ENCODE measurements at regions not wholly inside any gene's neighbourhood (a gene's known extent, or its start where the extent isn't known, plus 50 kb on each side); places are given as distances from the start of the nearest gene placed in this dataset.

- no peak overlapping the region for H3K4me3 Mint-ChIP-seq (ENCODE audit: low read depth)
Measured at GRCh38 chr12:84732828-84733340, 179.7 kb downstream of the SLC6A15 start.

GRCh38 chr12:84730561-84731162, 181.9 kb downstream of the SLC6A15 start:
- H3K4me1 Mint-ChIP-seq (ENCODE audit: low read depth) = no peaks in the 10 kb centered on the region
- no peak for DNase-seq (ENCODE audit: low spot score)
- intact Hi-C loops (cut with micrococcal nuclease) = no loop called here
- H3K4me3 Mint-ChIP-seq (ENCODE audit: low read depth) = no peak overlapping the region
- H3K9me3 Mint-ChIP-seq = no peaks in the 10 kb centered on the region
- no peak overlapping the region for H3K27ac Mint-ChIP-seq
- H3K27me3 Mint-ChIP-seq (ENCODE audit: low read depth) = no peaks in the 10 kb centered on the region
- no peaks in the 10 kb centered on the region for H3K36me3 Mint-ChIP-seq (ENCODE audit: low read depth)

More at GRCh38 chr12:84732828-84733340, 179.7 kb downstream of the SLC6A15 start:
- Mint-ChIP-seq H3K27me3 (ENCODE audit: low read depth) (no peaks in the 10 kb centered on the region), H3K36me3 (ENCODE audit: low read depth) (no peaks in the 10 kb centered on the region), H3K27ac (no peak overlapping the region), H3K4me1 (ENCODE audit: low read depth) (no peaks in the 10 kb centered on the region), H3K9me3 (no peaks in the 10 kb centered on the region)
- DNase-seq (ENCODE audit: low spot score) = no peak
- intact Hi-C loops (cut with micrococcal nuclease) = no loop called here

GRCh38 chr12:84727961-84728360, 184.6 kb downstream of the SLC6A15 start:
- intact Hi-C loops (cut with micrococcal nuclease) = no loop called here
- no peak for DNase-seq (ENCODE audit: low spot score)
- no peaks in the 10 kb centered on the region for H3K4me1 Mint-ChIP-seq (ENCODE audit: low read depth)
- no peak overlapping the region for H3K4me3 Mint-ChIP-seq (ENCODE audit: low read depth)
- no peak overlapping the region for H3K27ac Mint-ChIP-seq
- H3K27me3 Mint-ChIP-seq (ENCODE audit: low read depth) = no peaks in the 10 kb centered on the region
- H3K9me3 Mint-ChIP-seq = no peaks in the 10 kb centered on the region
- H3K36me3 Mint-ChIP-seq (ENCODE audit: low read depth) = no peaks in the 10 kb centered on the region

GRCh38 chr12:84726780-84727179, 185.8 kb downstream of the SLC6A15 start:
- DNase-seq (ENCODE audit: low spot score) = no peak
- Mint-ChIP-seq H3K4me3 (ENCODE audit: low read depth) (no peak overlapping the region), H3K4me1 (ENCODE audit: low read depth) (no peaks in the 10 kb centered on the region), H3K27me3 (ENCODE audit: low read depth) (no peaks in the 10 kb centered on the region), H3K27ac (no peak overlapping the region), H3K36me3 (ENCODE audit: low read depth) (no peaks in the 10 kb centered on the region), H3K9me3 (no peaks in the 10 kb centered on the region)
- intact Hi-C loops (cut with micrococcal nuclease) = no loop called here

GRCh38 chr12:84723988-84724387, 188.6 kb downstream of the SLC6A15 start:
- Mint-ChIP-seq H3K4me3 (ENCODE audit: low read depth) (no peak overlapping the region), H3K9me3 (no peaks in the 10 kb centered on the region), H3K4me1 (ENCODE audit: low read depth) (no peaks in the 10 kb centered on the region), H3K36me3 (ENCODE audit: low read depth) (no peaks in the 10 kb centered on the region), H3K27me3 (ENCODE audit: low read depth) (no peaks in the 10 kb centered on the region), H3K27ac (no peak overlapping the region)
- intact Hi-C loops (cut with micrococcal nuclease) = no loop called here
- DNase-seq (ENCODE audit: low spot score) = no peak

GRCh38 chr12:84719997-84720396, 192.6 kb downstream of the SLC6A15 start:
- H3K27me3 Mint-ChIP-seq (ENCODE audit: low read depth) = no peaks in the 10 kb centered on the region
- H3K4me3 Mint-ChIP-seq (ENCODE audit: low read depth) = no peak overlapping the region
- no peaks in the 10 kb centered on the region for H3K9me3 Mint-ChIP-seq
- H3K4me1 Mint-ChIP-seq (ENCODE audit: low read depth) = no peaks in the 10 kb centered on the region
- no peaks in the 10 kb centered on the region for H3K36me3 Mint-ChIP-seq (ENCODE audit: low read depth)
- no peak overlapping the region for H3K27ac Mint-ChIP-seq
- intact Hi-C loops (cut with micrococcal nuclease) = no loop called here
- no peak for DNase-seq (ENCODE audit: low spot score)

GRCh38 chr12:84718906-84719305, 193.7 kb downstream of the SLC6A15 start:
- Mint-ChIP-seq H3K4me1 (ENCODE audit: low read depth) (no peaks in the 10 kb centered on the region), H3K27me3 (ENCODE audit: low read depth) (no peaks in the 10 kb centered on the region), H3K27ac (no peak overlapping the region), H3K36me3 (ENCODE audit: low read depth) (no peaks in the 10 kb centered on the region), H3K9me3 (no peaks in the 10 kb centered on the region), H3K4me3 (ENCODE audit: low read depth) (no peak overlapping the region)
- intact Hi-C loops (cut with micrococcal nuclease) = no loop called here
- no peak for DNase-seq (ENCODE audit: low spot score)

- no peaks in the 10 kb centered on the region for H3K27me3 Mint-ChIP-seq (ENCODE audit: low read depth)
- intact Hi-C loops (cut with micrococcal nuclease) = no loop called here
- no peaks in the 10 kb centered on the region for H3K4me1 Mint-ChIP-seq (ENCODE audit: low read depth)
- H3K9me3 Mint-ChIP-seq = no peaks in the 10 kb centered on the region
- no peak for DNase-seq (ENCODE audit: low spot score)
- H3K36me3 Mint-ChIP-seq (ENCODE audit: low read depth) = no peaks in the 10 kb centered on the region
- H3K27ac Mint-ChIP-seq = no peak overlapping the region
- no peak overlapping the region for H3K4me3 Mint-ChIP-seq (ENCODE audit: low read depth)
Measured at GRCh38 chr12:84712747-84713146, 199.9 kb downstream of the SLC6A15 start.

GRCh38 chr12:84706374-84706773, 206.2 kb downstream of the SLC6A15 start:
- Mint-ChIP-seq H3K4me3 (ENCODE audit: low read depth) (no peak overlapping the region), H3K9me3 (no peaks in the 10 kb centered on the region), H3K27ac (no peak overlapping the region), H3K27me3 (ENCODE audit: low read depth) (no peaks in the 10 kb centered on the region), H3K36me3 (ENCODE audit: low read depth) (no peaks in the 10 kb centered on the region), H3K4me1 (ENCODE audit: low read depth) (peaks cover 1% of the 10 kb centered on the region)
- DNase-seq (ENCODE audit: low spot score) = no peak
- intact Hi-C loops (cut with micrococcal nuclease) = no loop called here

GRCh38 chr12:84704856-84705255, 207.7 kb downstream of the SLC6A15 start:
- no peak for DNase-seq (ENCODE audit: low spot score)
- intact Hi-C loops (cut with micrococcal nuclease) = no loop called here
- Mint-ChIP-seq H3K27me3 (ENCODE audit: low read depth) (no peaks in the 10 kb centered on the region), H3K4me1 (ENCODE audit: low read depth) (peaks cover 1% of the 10 kb centered on the region), H3K9me3 (no peaks in the 10 kb centered on the region), H3K36me3 (ENCODE audit: low read depth) (no peaks in the 10 kb centered on the region), H3K27ac (no peak overlapping the region), H3K4me3 (ENCODE audit: low read depth) (no peak overlapping the region)

- H3K27ac Mint-ChIP-seq = no peak overlapping the region
- peaks cover 1% of the 10 kb centered on the region for H3K4me1 Mint-ChIP-seq (ENCODE audit: low read depth)
- H3K27me3 Mint-ChIP-seq (ENCODE audit: low read depth) = no peaks in the 10 kb centered on the region
- DNase-seq (ENCODE audit: low spot score) = no peak
- H3K36me3 Mint-ChIP-seq (ENCODE audit: low read depth) = no peaks in the 10 kb centered on the region
- H3K9me3 Mint-ChIP-seq = no peaks in the 10 kb centered on the region
- no peak overlapping the region for H3K4me3 Mint-ChIP-seq (ENCODE audit: low read depth)
- intact Hi-C loops (cut with micrococcal nuclease) = no loop called here
Measured at GRCh38 chr12:84702001-84702400, 210.6 kb downstream of the SLC6A15 start.

GRCh38 chr12:84701041-84701440, 211.6 kb downstream of the SLC6A15 start:
- no peak overlapping the region for H3K4me3 Mint-ChIP-seq (ENCODE audit: low read depth)
- H3K9me3 Mint-ChIP-seq = no peaks in the 10 kb centered on the region
- H3K27me3 Mint-ChIP-seq (ENCODE audit: low read depth) = no peaks in the 10 kb centered on the region
- peaks cover 1% of the 10 kb centered on the region for H3K4me1 Mint-ChIP-seq (ENCODE audit: low read depth)
- intact Hi-C loops (cut with micrococcal nuclease) = no loop called here
- H3K36me3 Mint-ChIP-seq (ENCODE audit: low read depth) = no peaks in the 10 kb centered on the region
- no peak overlapping the region for H3K27ac Mint-ChIP-seq
- no peak for DNase-seq (ENCODE audit: low spot score)

- Mint-ChIP-seq H3K9me3 (no peaks in the 10 kb centered on the region), H3K36me3 (ENCODE audit: low read depth) (no peaks in the 10 kb centered on the region), H3K27ac (no peak overlapping the region), H3K27me3 (ENCODE audit: low read depth) (no peaks in the 10 kb centered on the region), H3K4me1 (ENCODE audit: low read depth) (peaks cover 1% of the 10 kb centered on the region), H3K4me3 (ENCODE audit: low read depth) (no peak overlapping the region)
- intact Hi-C loops (cut with micrococcal nuclease) = no loop called here
- no peak for DNase-seq (ENCODE audit: low spot score)
Measured at GRCh38 chr12:84698576-84699333, 213.8 kb downstream of the SLC6A15 start.

Measured in activated T-helper 2 cell treated with anti-CD3 and anti-CD28 coated beads, Interferon-gamma antibody, Interleukin-2, Interleukin-4, amounts not matched to agents 10 μg/mL and 5 μg/mL and 100 μg/mL, durations not matched to agents 14 hours and 24 hours and 36 hours (primary cell).